ENCODE measurements at regions not wholly inside any gene's neighbourhood (a gene's known extent, or its start where the extent isn't known, plus 50 kb on each side); places are given as distances from the start of the nearest gene placed in this dataset.

DNA sequence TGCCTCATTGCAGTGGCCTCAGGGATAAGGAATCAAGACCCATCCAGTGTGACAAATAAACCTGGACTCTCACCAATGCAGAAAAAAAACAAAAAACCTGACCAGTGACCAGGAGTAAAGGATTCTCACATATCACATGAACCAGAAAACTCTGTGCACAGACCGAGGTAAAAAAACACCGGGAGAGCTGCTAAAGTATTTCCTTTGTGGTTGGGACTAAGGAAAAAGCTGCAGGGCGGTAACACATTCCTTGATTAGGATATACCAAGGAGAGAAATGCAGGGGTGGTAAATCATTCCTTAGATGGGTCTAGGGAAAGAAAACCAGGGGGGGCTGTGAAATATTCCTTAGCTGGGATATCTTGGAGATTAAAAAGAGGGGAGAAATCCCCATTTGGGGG lies 64.8 kb upstream of the ZNF85 start:
- no peak overlapping the region for H3K4me3 Mint-ChIP-seq
- no peak overlapping the region for H3K27ac Mint-ChIP-seq
- intact Hi-C loops (cut with micrococcal nuclease) = no loop called here
- no peaks in the 10 kb centered on the region for H3K27me3 Mint-ChIP-seq (ENCODE audit: insufficient read depth)
- H3K4me1 Mint-ChIP-seq (ENCODE audit: low read depth) = no peaks in the 10 kb centered on the region
- H3K9me3 Mint-ChIP-seq = peaks cover 70% of the 10 kb centered on the region
- no peak for DNase-seq (ENCODE audit: low spot score)
- no peaks in the 10 kb centered on the region for H3K36me3 Mint-ChIP-seq (ENCODE audit: low read depth)

DNA sequence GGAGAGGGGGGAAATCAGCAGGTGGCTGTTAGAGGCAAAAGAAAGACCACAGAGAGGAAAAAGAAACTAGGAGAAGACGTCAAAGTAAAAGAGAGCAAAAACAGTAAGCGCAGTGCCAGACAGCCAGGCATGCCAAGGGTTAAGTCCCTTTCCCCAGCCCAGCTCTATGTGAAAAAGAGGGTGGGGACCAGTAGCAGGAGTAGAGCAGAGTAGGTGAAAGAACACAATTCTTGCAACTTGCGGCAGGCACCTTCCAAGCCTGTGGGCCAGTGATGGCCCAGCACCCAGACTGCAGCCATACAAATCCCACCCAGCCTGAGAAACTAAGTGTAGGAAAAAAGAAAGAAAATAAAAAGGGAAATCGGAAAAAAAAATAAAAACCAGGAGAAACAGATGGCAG lies 64.2 kb upstream of the ZNF85 start:
- Mint-ChIP-seq H3K4me3 (no peak overlapping the region), H3K27me3 (ENCODE audit: insufficient read depth) (no peaks in the 10 kb centered on the region), H3K27ac (no peak overlapping the region), H3K4me1 (ENCODE audit: low read depth) (no peaks in the 10 kb centered on the region), H3K9me3 (peaks cover 64% of the 10 kb centered on the region), H3K36me3 (ENCODE audit: low read depth) (no peaks in the 10 kb centered on the region)
- DNase-seq (ENCODE audit: low spot score) = no peak
- intact Hi-C loops (cut with micrococcal nuclease) = no loop called here

DNA sequence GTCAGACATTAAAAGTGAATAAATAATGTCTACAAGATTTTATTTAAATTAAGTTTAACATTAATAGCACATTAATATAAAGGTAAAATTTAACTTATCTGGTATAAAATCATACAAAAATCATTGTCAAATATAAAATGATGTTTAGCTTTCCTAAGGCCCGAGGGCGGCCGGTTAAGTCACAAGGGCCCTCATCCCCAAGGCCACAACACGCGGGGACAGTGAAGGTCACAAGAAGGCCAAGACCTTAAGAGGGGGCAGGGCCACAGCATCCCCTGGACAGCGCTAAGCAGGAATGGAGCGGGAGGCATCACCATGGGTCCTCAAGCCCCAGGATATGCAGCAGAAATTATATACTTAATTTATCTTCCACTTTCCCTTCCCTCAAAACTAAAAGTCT lies 62.7 kb upstream of the ZNF85 start:
- H3K4me1 Mint-ChIP-seq (ENCODE audit: low read depth) = no peaks in the 10 kb centered on the region
- H3K27me3 Mint-ChIP-seq (ENCODE audit: insufficient read depth) = no peaks in the 10 kb centered on the region
- no peak overlapping the region for H3K27ac Mint-ChIP-seq
- peaks cover 63% of the 10 kb centered on the region for H3K9me3 Mint-ChIP-seq
- no peak for DNase-seq (ENCODE audit: low spot score)
- no peaks in the 10 kb centered on the region for H3K36me3 Mint-ChIP-seq (ENCODE audit: low read depth)
- H3K4me3 Mint-ChIP-seq = no peak overlapping the region
- intact Hi-C loops (cut with micrococcal nuclease) = no loop called here

DNA sequence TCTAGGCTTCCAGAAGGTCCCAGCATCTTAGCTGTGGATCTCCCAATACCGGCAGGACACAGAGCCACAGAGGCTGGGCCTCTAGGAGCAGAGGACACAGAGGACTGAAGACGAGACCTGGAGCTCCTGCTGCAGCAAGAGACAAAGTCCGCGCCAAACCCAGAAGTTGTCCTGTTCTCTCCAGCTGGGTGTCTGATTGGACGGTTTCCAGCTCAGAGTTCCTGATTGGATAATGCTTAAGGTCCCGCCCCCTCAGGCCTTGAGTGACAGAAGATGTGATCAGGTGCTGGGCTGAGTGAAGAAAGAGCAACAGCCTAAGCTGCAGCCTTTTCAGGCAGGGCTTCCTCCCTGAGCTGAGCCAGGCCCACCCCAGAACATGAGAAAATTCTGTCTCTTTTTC lies 59.9 kb upstream of the ZNF85 start:
- Mint-ChIP-seq H3K4me3 (no peak overlapping the region), H3K4me1 (ENCODE audit: low read depth) (no peaks in the 10 kb centered on the region), H3K27ac (no peak overlapping the region), H3K27me3 (ENCODE audit: insufficient read depth) (no peaks in the 10 kb centered on the region), H3K9me3 (peaks cover 76% of the 10 kb centered on the region), H3K36me3 (ENCODE audit: low read depth) (peaks cover 2% of the 10 kb centered on the region)
- DNase-seq (ENCODE audit: low spot score) = no peak
- intact Hi-C loops (cut with micrococcal nuclease) = no loop called here
